ENCODE measurements at regions not wholly inside any gene's neighbourhood (a gene's known extent, or its start where the extent isn't known, plus 50 kb on each side); places are given as distances from the start of the nearest gene placed in this dataset.

- no peak overlapping the region for H3K4me3 ChIP-seq (ENCODE audit: insufficient read depth, low read length, poor library complexity, severe bottlenecking)
- H3K4me2 ChIP-seq (ENCODE audit: low read depth, low read length, poor library complexity, severe bottlenecking): no peak overlapping the region
- no peaks in the 10 kb centered on the region for H3K36me3 ChIP-seq (ENCODE audit: low read length)
- H3K79me2 ChIP-seq (ENCODE audit: insufficient read depth, low read length): no peaks in the 10 kb centered on the region
- H2AFZ ChIP-seq (ENCODE audit: low read depth, low read length, severe bottlenecking): no peak overlapping the region
- H3K27me3 ChIP-seq (ENCODE audit: low read length): no peaks in the 10 kb centered on the region
- no peak for TF ChIP-seq CTCF (IDR thresholded peaks at IDR 0.05; ENCODE audit: insufficient read depth, low read length, poor library complexity, severe bottlenecking)
- no peak for TF ChIP-seq EZH2phosphoT487 (conservative IDR thresholded peaks at IDR 0.05; ENCODE audit: low read length)
- no peaks in the 10 kb centered on the region for H4K20me1 ChIP-seq (ENCODE audit: low read depth, low read length)
- H3K27ac ChIP-seq (ENCODE audit: low read depth, low read length): no peak overlapping the region
- no peaks in the 10 kb centered on the region for H3F3A ChIP-seq (ENCODE audit: insufficient read depth)
- H3K9me3 ChIP-seq (ENCODE audit: insufficient read depth, low read length): no peaks in the 10 kb centered on the region
- H3K9me2 ChIP-seq (replicated peaks; ENCODE audit: insufficient read depth, low read length): no peaks in the 10 kb centered on the region
- H3K9ac ChIP-seq (ENCODE audit: low read length): no peak overlapping the region
Observed at GRCh38 chr5:67515020-67515689, 318.6 kb upstream of the CD180 start.

- no peak overlapping the region for H3K27ac ChIP-seq (ENCODE audit: low read depth, low read length)
- no peaks in the 10 kb centered on the region for H3K36me3 ChIP-seq (ENCODE audit: low read length)
- H3K4me3 ChIP-seq (ENCODE audit: insufficient read depth, low read length, poor library complexity, severe bottlenecking): no peak overlapping the region
- no peaks in the 10 kb centered on the region for H4K20me1 ChIP-seq (ENCODE audit: low read depth, low read length)
- no peaks in the 10 kb centered on the region for H3K9me2 ChIP-seq (replicated peaks; ENCODE audit: insufficient read depth, low read length)
- H3K79me2 ChIP-seq (ENCODE audit: insufficient read depth, low read length): no peaks in the 10 kb centered on the region
- no peak overlapping the region for H2AFZ ChIP-seq (ENCODE audit: low read depth, low read length, severe bottlenecking)
- no peak for TF ChIP-seq EZH2phosphoT487 (conservative IDR thresholded peaks at IDR 0.05; ENCODE audit: low read length)
- TF ChIP-seq CTCF (IDR thresholded peaks at IDR 0.05; ENCODE audit: insufficient read depth, low read length, poor library complexity, severe bottlenecking): no peak
- no peak overlapping the region for H3K9ac ChIP-seq (ENCODE audit: low read length)
- no peaks in the 10 kb centered on the region for H3K27me3 ChIP-seq (ENCODE audit: low read length)
- H3K9me3 ChIP-seq (ENCODE audit: insufficient read depth, low read length): no peaks in the 10 kb centered on the region
- H3F3A ChIP-seq (ENCODE audit: insufficient read depth): no peaks in the 10 kb centered on the region
- H3K4me2 ChIP-seq (ENCODE audit: low read depth, low read length, poor library complexity, severe bottlenecking): no peak overlapping the region
Observed at GRCh38 chr5:67512758-67513157, 316.2 kb upstream of the CD180 start.

GRCh38 chr5:67511911-67512310 is 315.3 kb upstream of the CD180 start:
- H3K4me2 ChIP-seq (ENCODE audit: low read depth, low read length, poor library complexity, severe bottlenecking): no peak overlapping the region
- H3K4me3 ChIP-seq (ENCODE audit: insufficient read depth, low read length, poor library complexity, severe bottlenecking): no peak overlapping the region
- no peak for TF ChIP-seq EZH2phosphoT487 (conservative IDR thresholded peaks at IDR 0.05; ENCODE audit: low read length)
- TF ChIP-seq CTCF (IDR thresholded peaks at IDR 0.05; ENCODE audit: insufficient read depth, low read length, poor library complexity, severe bottlenecking): no peak
- H3K9ac ChIP-seq (ENCODE audit: low read length): no peak overlapping the region
- no peaks in the 10 kb centered on the region for H3K9me2 ChIP-seq (replicated peaks; ENCODE audit: insufficient read depth, low read length)
- no peak overlapping the region for H3K27ac ChIP-seq (ENCODE audit: low read depth, low read length)
- H2AFZ ChIP-seq (ENCODE audit: low read depth, low read length, severe bottlenecking): no peak overlapping the region
- no peaks in the 10 kb centered on the region for H4K20me1 ChIP-seq (ENCODE audit: low read depth, low read length)
- H3F3A ChIP-seq (ENCODE audit: insufficient read depth): no peaks in the 10 kb centered on the region
- no peaks in the 10 kb centered on the region for H3K9me3 ChIP-seq (ENCODE audit: insufficient read depth, low read length)
- no peaks in the 10 kb centered on the region for H3K36me3 ChIP-seq (ENCODE audit: low read length)
- H3K79me2 ChIP-seq (ENCODE audit: insufficient read depth, low read length): no peaks in the 10 kb centered on the region
- H3K27me3 ChIP-seq (ENCODE audit: low read length): no peaks in the 10 kb centered on the region
